Caco-2 (cell line): ENCODE measurements at regions not wholly inside any gene's neighbourhood (a gene's known extent, or its start where the extent isn't known, plus 50 kb on each side); places are given as distances from the start of the nearest gene placed in this dataset.

Source experiments
- BruUV-seq: library from RNA; stranded (reverse); fragments of 400-500 nt; replicated peaks from 2 replicates; lab custom pipeline; 2021; lab: Mats Ljungman, UMichigan
- CTCF ChIA-PET: fragments of 300-600 bp; sonication (Branson Sonifier 250); formaldehyde crosslinking; loops from one replicate; lab custom pipeline; 2022; ENCODE audit warnings: antibody characterized with exemption; lab: Charles Lee
- POLR2A ChIA-PET: fragments of 300-600 bp; sonication (Branson Sonifier 250); formaldehyde crosslinking; loops from one replicate; lab custom pipeline; 2022; ENCODE audit warnings: antibody characterized with exemption; lab: Charles Lee
- DNase-seq, 2 experiments: peaks; one replicate each; pipeline versions ENCODE4 v3.0.0 to v3.0.0-alpha.2; 2020 to 2022
- H3K27me3 ChIP-seq: replicated peaks from 2 replicates; pipeline ENCODE4 v1.6.0; 2011; ENCODE audit warnings: low read length; ENCODE audit not compliant: control insufficient read depth, insufficient read depth
- H3K36me3 ChIP-seq: 2 replicates; pipeline ENCODE4 v1.5.1; 2011; ENCODE audit warnings: low read length; ENCODE audit not compliant: control insufficient read depth, insufficient read depth
- H3K4me1 ChIP-seq: fragments of 250-450 bp; sonication (Bioruptor Pico); 2 replicates; pipeline ENCODE4 v1.5.1; 2020; ENCODE audit warnings: mild to moderate bottlenecking
- H3K4me3 ChIP-seq: 2 replicates; pipeline ENCODE4 v1.5.1; 2011; ENCODE audit warnings: low read depth, mild to moderate bottlenecking, control low read depth, low read length
- H3K9me3 ChIP-seq: fragments of 250-450 bp; sonication (Bioruptor Pico); 2 replicates; pipeline ENCODE4 v1.5.1; 2020; ENCODE audit warnings: mild to moderate bottlenecking, moderate library complexity
- H3K27ac Mint-ChIP-seq: one replicate; pipeline ENCODE4 v1.8.0; 2022; ENCODE audit warnings: mixed read lengths; ENCODE audit not compliant: unreplicated experiment
- H3K27me3 Mint-ChIP-seq: one replicate; pipeline ENCODE4 v1.8.0; 2022; ENCODE audit warnings: mixed read lengths; ENCODE audit not compliant: insufficient read depth, unreplicated experiment
- H3K36me3 Mint-ChIP-seq: one replicate; pipeline ENCODE4 v1.8.0; 2022; ENCODE audit warnings: mild to moderate bottlenecking, mixed read lengths; ENCODE audit not compliant: insufficient read depth, unreplicated experiment
- H3K4me1 Mint-ChIP-seq: one replicate; pipeline ENCODE4 v1.8.0; 2022; ENCODE audit warnings: low read depth, mixed read lengths; ENCODE audit not compliant: unreplicated experiment
- H3K4me3 Mint-ChIP-seq: one replicate; pipeline ENCODE4 v1.8.0; 2022; ENCODE audit warnings: mild to moderate bottlenecking, moderate library complexity, mixed read lengths; ENCODE audit not compliant: unreplicated experiment
- H3K9me3 Mint-ChIP-seq: one replicate; pipeline ENCODE4 v1.8.0; 2022; ENCODE audit warnings: mixed read lengths; ENCODE audit not compliant: unreplicated experiment
- intact Hi-C: fragments of 100-400 bp; cut with micrococcal nuclease; formaldehyde crosslinking; loops from one replicate; pipeline ENCODE4 v1.10.0; 2022; ENCODE audit not compliant: unreplicated experiment
- TF ChIP-seq, protein P1 (sequence below), 2 experiments: fragments of 200-600 bp in 1 of 2; IDR thresholded peaks; 1 replicate in 1 of 2; 2 replicates in 1 of 2; pipeline versions ENCODE4 v1.5.1 to v1.8.0; 2011 to 2022; ENCODE audit warnings: antibody characterized with exemption in 1 of 2, control low read depth in 1 of 2, inconsistent platforms in 1 of 2, low read depth in 1 of 2, low read length in 1 of 2, mild to moderate bottlenecking in 1 of 2, moderate library complexity in 1 of 2; ENCODE audit not compliant: insufficient read depth in 1 of 2, severe bottlenecking in 1 of 2, unreplicated experiment in 1 of 2

DNA sequence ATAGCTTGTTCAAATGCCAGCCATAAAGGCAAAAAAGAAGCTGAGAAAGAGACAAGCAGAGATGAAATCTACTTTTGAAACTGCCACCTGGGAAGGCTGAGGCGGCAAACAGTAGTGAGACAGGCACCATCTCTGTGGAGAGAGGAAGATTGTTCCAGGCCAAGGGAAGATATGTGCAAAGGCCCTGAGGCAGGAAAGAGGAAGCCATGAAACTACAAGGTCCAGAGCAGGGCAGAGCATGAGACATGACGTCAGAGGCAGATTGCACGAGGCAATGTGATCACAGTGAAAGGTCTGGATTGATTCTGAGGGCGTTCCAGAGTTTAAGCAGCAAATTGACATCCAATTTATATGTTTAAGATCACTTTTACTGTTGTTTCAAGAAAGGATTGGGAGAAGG lies 226.1 kb downstream of the QDPR start:
- H3K9me3 ChIP-seq: no peaks in the 10 kb centered on the region
- no TSS peak for BruUV-seq
- Mint-ChIP-seq H3K4me1 (no peaks in the 10 kb centered on the region), H3K4me3 (no peak overlapping the region), H3K36me3 (peaks cover 5% of the 10 kb centered on the region), H3K27ac (no peak overlapping the region), H3K27me3 (peaks cover 15% of the 10 kb centered on the region), H3K9me3 (no peaks in the 10 kb centered on the region)
- no peaks in the 10 kb centered on the region for H3K36me3 ChIP-seq
- CTCF ChIA-PET: no interaction called here
- H3K27me3 ChIP-seq: no peaks in the 10 kb centered on the region
- no peak for DNase-seq
- intact Hi-C loops: no loop called here
- no peaks in the 10 kb centered on the region for H3K4me1 ChIP-seq
- H3K4me3 ChIP-seq: no peak overlapping the region
- POLR2A ChIA-PET: no interaction called here
- TF ChIP-seq, protein P1, sequence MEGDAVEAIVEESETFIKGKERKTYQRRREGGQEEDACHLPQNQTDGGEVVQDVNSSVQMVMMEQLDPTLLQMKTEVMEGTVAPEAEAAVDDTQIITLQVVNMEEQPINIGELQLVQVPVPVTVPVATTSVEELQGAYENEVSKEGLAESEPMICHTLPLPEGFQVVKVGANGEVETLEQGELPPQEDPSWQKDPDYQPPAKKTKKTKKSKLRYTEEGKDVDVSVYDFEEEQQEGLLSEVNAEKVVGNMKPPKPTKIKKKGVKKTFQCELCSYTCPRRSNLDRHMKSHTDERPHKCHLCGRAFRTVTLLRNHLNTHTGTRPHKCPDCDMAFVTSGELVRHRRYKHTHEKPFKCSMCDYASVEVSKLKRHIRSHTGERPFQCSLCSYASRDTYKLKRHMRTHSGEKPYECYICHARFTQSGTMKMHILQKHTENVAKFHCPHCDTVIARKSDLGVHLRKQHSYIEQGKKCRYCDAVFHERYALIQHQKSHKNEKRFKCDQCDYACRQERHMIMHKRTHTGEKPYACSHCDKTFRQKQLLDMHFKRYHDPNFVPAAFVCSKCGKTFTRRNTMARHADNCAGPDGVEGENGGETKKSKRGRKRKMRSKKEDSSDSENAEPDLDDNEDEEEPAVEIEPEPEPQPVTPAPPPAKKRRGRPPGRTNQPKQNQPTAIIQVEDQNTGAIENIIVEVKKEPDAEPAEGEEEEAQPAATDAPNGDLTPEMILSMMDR (IDR thresholded peaks at IDR 0.05; ENCODE audit: insufficient read depth in 1 of 2, low read depth in 1 of 2, low read length in 1 of 2, severe bottlenecking in 1 of 2, unreplicated experiment in 1 of 2): no peak

- TF ChIP-seq, protein P1 (IDR thresholded peaks at IDR 0.05; ENCODE audit: insufficient read depth in 1 of 2, low read depth in 1 of 2, low read length in 1 of 2, severe bottlenecking in 1 of 2, unreplicated experiment in 1 of 2): no peak
- no peaks in the 10 kb centered on the region for H3K36me3 ChIP-seq
- Mint-ChIP-seq H3K27me3 (peaks cover 15% of the 10 kb centered on the region), H3K36me3 (peaks cover 5% of the 10 kb centered on the region), H3K4me3 (no peak overlapping the region), H3K9me3 (no peaks in the 10 kb centered on the region), H3K4me1 (no peaks in the 10 kb centered on the region), H3K27ac (no peak overlapping the region)
- CTCF ChIA-PET: no interaction called here
- intact Hi-C loops: no loop called here
- no TSS peak for BruUV-seq
- POLR2A ChIA-PET: no interaction called here
- no peaks in the 10 kb centered on the region for H3K4me1 ChIP-seq
- no peaks in the 10 kb centered on the region for H3K9me3 ChIP-seq
- no peak for DNase-seq
- H3K4me3 ChIP-seq: no peak overlapping the region
- H3K27me3 ChIP-seq: no peaks in the 10 kb centered on the region
Observed at GRCh38 chr4:17284323-17285175, 227.3 kb downstream of the QDPR start.

DNA sequence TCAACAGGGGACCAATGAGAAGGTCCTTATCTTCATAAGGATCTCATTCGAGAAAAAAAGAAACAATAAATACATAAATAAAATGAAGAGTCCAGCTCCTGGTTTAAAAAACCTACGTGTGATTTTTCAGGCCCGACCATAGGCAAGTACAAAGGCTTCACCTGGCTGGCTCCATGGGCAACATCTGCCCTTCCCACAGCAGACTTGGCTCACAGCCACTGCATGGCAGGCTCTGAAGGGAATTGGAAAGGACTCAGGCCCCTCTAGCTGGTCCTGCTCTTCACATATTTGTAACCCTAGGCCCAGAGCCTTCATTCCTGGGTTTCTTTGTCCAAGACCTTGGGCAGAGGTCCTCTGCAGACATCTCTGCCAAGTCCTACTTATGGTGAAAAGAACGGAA lies 228.1 kb downstream of the QDPR start:
- POLR2A ChIA-PET: no interaction called here
- TF ChIP-seq, protein P1 (IDR thresholded peaks at IDR 0.05; ENCODE audit: insufficient read depth in 1 of 2, low read depth in 1 of 2, low read length in 1 of 2, severe bottlenecking in 1 of 2, unreplicated experiment in 1 of 2): no peak
- BruUV-seq: no TSS peak
- H3K4me3 Mint-ChIP-seq: no peak overlapping the region
- H3K27ac Mint-ChIP-seq: no peak overlapping the region
- H3K36me3 ChIP-seq: no peaks in the 10 kb centered on the region
- no peaks in the 10 kb centered on the region for H3K4me1 Mint-ChIP-seq
- intact Hi-C loops: no loop called here
- CTCF ChIA-PET: no interaction called here
- H3K9me3 Mint-ChIP-seq: no peaks in the 10 kb centered on the region
- H3K36me3 Mint-ChIP-seq: peaks cover 5% of the 10 kb centered on the region
- no peak overlapping the region for H3K4me3 ChIP-seq
- no peaks in the 10 kb centered on the region for H3K27me3 ChIP-seq
- peaks cover 19% of the 10 kb centered on the region for H3K27me3 Mint-ChIP-seq
- no peaks in the 10 kb centered on the region for H3K9me3 ChIP-seq
- H3K4me1 ChIP-seq: no peaks in the 10 kb centered on the region
- DNase-seq: no peak
